ENCODE measurements at regions not wholly inside any gene's neighbourhood (a gene's known extent, or its start where the extent isn't known, plus 50 kb on each side); places are given as distances from the start of the nearest gene placed in this dataset.

GRCh38 chr15:38190501-38190900, 62.1 kb upstream of the SPRED1 start:
- DNase-seq (ENCODE audit: low read depth, low spot score) = no peak
- Histone ChIP-seq H2AFZ (ENCODE audit: low read depth, low read length) (no peak overlapping the region), H3K27me3 (ENCODE audit: control insufficient read depth in 2 of 2, insufficient read depth in 2 of 2, low read length in 2 of 2) (peaks cover 21 to 71% of the 10 kb centered on the region in 2 experiments), H3K4me3 (replicated peaks in 1 of 3; ENCODE audit: insufficient read depth in 1 of 3, low read depth in 1 of 3, low read length in 3 of 3) (no peak overlapping the region), H3K36me3 (ENCODE audit: control insufficient read depth in 2 of 2, extremely low read depth in 1 of 2, insufficient read depth in 2 of 2, low read length in 2 of 2) (no peaks in the 10 kb centered on the region), H4K20me1 (replicated peaks; ENCODE audit: control insufficient read depth, extremely low read depth, insufficient read depth, low read length) (no peaks in the 10 kb centered on the region), H3K27ac (ENCODE audit: insufficient read depth, low read depth, low read length) (no peak overlapping the region), H3K9ac (replicated peaks; ENCODE audit: extremely low read depth, insufficient read depth, low read length) (no peak overlapping the region), H3K79me2 (ENCODE audit: control insufficient read depth, insufficient read depth, low read length) (no peaks in the 10 kb centered on the region), H3K9me3 (replicated peaks; ENCODE audit: control insufficient read depth, insufficient read depth, low read length) (no peaks in the 10 kb centered on the region), H3K4me2 (ENCODE audit: insufficient read depth, low read length) (no peak overlapping the region), H3K9me1 (replicated peaks; ENCODE audit: control insufficient read depth, extremely low read depth, insufficient read depth, low read length) (peaks cover 3% of the 10 kb centered on the region), H3K4me1 (ENCODE audit: control insufficient read depth, extremely low read depth, insufficient read depth, low read length) (peaks cover 4% of the 10 kb centered on the region)
- TF ChIP-seq JUN (IDR thresholded peaks at IDR 0.05; ENCODE audit: borderline replicate concordance, insufficient read depth, insufficient read length, low read depth) (no peak), POLR2A (IDR thresholded peaks at IDR 0.05; ENCODE audit: low read depth, low read length) (no peak), CTCF (IDR thresholded peaks at IDR 0.05; ENCODE audit: extremely low read depth in 1 of 2, insufficient read depth in 1 of 2, low read depth in 1 of 2, low read length in 2 of 2) (no peak), MAX (IDR thresholded peaks at IDR 0.05; ENCODE audit: insufficient read depth, insufficient read length) (no peak), FOS (IDR thresholded peaks at IDR 0.05; ENCODE audit: borderline replicate concordance, insufficient read depth, low read length) (no peak), MYC (IDR thresholded peaks at IDR 0.05; ENCODE audit: low read depth, low read length) (no peak), EZH2 (IDR thresholded peaks at IDR 0.05; ENCODE audit: borderline replicate concordance, low read depth, low read length, severe bottlenecking) (no peak), POLR2AphosphoS5 (IDR thresholded peaks at IDR 0.05; ENCODE audit: insufficient read depth, low read depth, low read length) (no peak), GATA2 (IDR thresholded peaks at IDR 0.05; ENCODE audit: insufficient read depth, insufficient read length, low read depth, low read length) (no peak)
- CTCF ChIA-PET = interaction anchor here (1.0 to 1.1 kb wide), 2 partner anchors 12 to 25 kb away, joined by 3 read pairs; no protein-coding TSS in a partner anchor
- BruUV-seq (replicated peaks) = no TSS peak
- dilution Hi-C loops (cut with MboI; ENCODE audit: extremely low pct_ligation_motif_present, low sequenced_read_pairs) = no loop called here
- POLR2A ChIA-PET = no interaction called here
- FAIRE-seq = no peak
- intact Hi-C loops (cut with micrococcal nuclease) = no loop called here

All from endothelial cell of umbilical vein (primary cell).